ENCODE measurements at regions not wholly inside any gene's neighbourhood (a gene's known extent, or its start where the extent isn't known, plus 50 kb on each side); places are given as distances from the start of the nearest gene placed in this dataset.
"Not testable (repeated sequence)": the region's sequence is repeated elsewhere in the genome, so short reads cannot be mapped to it uniquely, and the experiment has no call there.

DNA sequence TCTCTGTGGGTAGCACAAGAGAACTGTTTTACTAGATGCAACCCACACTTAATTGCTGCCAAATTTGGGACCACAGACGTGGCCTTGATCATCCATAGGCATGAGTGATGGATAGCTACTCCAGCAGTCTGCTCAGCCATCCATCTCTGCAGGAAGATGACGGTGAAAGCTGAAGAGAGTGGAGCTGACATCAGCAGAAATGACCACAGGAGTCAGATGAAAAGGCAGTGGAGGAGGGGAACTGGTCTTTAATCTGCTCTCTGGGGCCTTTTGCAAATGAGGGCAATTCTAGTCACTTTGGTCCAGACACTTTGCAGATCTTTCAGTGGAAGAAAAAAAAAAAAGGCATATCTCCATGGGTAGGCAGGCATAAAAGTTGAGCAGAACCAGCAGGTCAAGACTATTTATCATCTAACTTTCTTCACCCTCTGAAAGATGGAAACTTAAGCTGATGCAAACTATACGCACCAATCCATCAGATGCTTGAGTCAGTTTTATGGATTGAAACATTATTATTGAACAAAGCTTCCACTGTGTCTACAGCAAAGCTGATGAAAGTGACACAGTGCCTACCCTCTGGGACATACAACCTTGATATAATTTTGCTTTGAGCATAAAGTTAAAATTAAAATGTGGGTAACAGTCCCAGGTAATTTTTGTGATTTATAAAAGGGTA, 281.6 kb upstream of the OBI1 start:
- H3K4me3 ChIP-seq (ENCODE audit: low read length), result no peak overlapping the region
- no peak for TF ChIP-seq ZNF274 (IDR thresholded peaks at IDR 0.05; ENCODE audit: low read depth, low read length)

DNA sequence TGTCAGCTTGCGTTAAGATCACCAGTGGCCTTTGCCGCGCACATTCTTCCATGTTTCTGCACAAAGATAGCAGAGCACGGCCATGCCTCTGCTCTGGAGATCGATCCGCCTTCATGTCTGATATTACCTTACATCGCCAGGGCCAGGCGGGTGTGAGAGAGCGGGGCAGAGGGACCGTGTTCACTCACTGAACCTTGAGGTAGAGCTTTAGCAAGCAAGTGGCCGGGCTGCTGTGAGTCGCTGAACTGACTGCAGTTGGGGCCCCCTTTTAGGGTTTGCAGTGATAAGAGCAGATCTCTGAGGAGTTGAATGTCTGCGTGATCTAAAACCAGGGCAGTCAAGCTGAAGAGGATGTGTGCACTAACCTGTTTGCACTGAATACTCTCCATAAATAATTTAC, 275.4 kb upstream of the OBI1 start:
- no peak for TF ChIP-seq ZNF274 (IDR thresholded peaks at IDR 0.05; ENCODE audit: low read depth, low read length)
- H3K4me3 ChIP-seq (ENCODE audit: low read length), result no peak overlapping the region

DNA sequence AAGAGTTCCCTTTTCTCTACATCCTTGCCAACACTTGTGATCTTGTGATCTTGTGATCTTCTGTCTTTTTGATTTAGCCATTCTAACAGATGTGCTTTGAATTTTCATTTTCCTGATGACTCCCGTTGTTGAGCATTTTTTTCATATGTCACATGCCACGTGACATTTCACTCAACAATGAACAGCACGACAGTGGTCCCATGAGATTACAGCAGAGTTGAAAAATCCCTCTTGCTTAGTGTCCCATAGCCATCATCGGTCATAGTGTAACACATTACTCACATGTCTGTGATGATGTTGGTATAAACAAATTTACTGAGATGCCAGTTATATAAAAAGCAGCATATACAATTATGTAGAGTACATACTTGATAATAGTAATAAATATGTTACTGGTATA, 256.1 kb upstream of the OBI1 start:
- no peak overlapping the region for H3K4me3 ChIP-seq (ENCODE audit: low read length)
- no peak for TF ChIP-seq ZNF274 (IDR thresholded peaks at IDR 0.05; ENCODE audit: low read depth, low read length)

DNA sequence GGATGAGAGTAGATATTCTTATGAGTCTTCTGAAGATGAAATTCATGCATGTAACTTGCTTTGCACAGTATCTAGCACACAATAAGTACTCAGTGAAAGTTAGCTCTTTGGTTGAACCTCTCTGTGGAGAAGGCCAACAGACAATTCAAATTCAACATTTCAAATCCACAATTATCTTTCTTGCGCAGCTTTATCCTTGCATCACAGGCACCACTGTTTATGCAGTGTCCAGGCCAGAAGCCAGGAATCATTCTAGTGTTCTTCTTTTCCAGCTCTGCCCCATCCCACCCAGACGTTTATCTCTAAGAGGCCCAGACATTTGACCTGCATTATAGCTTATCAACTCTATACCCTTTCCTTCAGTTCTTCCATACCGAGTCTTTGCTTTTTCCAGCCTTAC, 254.7 kb upstream of the OBI1 start:
- no peak overlapping the region for H3K4me3 ChIP-seq (ENCODE audit: low read length)
- TF ChIP-seq ZNF274 (IDR thresholded peaks at IDR 0.05; ENCODE audit: low read depth, low read length), result no peak

DNA sequence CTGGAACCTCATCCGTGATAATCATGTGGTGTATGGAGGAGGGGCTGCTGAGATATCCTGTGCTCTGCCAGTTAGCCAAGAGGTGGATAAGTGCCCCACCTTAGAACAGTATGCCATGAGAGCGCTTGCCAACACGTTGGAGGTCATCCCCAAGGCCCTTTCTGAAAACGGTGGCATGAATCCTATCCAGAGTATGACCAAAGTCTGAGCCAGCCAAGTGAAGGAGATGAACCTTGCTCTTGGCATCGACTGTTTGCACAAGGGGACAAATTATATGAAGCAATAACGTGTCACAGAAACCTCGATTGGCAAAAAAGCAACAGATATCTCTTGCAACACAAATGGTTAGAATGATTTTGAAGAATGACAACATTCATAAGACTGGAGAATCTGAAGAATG, 251.2 kb upstream of the OBI1 start:
- H3K4me3 ChIP-seq (ENCODE audit: low read length), result no peak overlapping the region
- no peak for TF ChIP-seq ZNF274 (IDR thresholded peaks at IDR 0.05; ENCODE audit: low read depth, low read length)

DNA sequence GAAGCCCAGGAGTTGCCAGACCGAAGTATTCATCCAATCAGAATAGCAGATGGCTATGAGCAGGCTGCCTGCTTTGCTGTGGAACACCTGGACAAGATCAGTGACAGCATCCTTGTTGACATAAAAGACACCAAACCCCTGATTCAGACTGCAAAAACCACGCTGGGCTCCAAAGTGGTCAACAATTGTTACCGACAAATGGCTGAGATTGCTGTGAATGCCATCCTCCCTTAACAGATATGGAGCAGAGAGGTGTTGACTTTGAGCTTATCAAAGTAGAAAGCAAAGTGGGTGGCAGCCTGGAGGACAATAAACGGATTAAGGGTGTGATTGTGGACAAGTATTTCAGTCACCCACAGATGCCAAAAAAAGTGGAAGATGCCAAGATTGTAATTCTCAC, 250.3 kb upstream of the OBI1 start:
- no peak for TF ChIP-seq ZNF274 (IDR thresholded peaks at IDR 0.05; ENCODE audit: low read depth, low read length)

DNA sequence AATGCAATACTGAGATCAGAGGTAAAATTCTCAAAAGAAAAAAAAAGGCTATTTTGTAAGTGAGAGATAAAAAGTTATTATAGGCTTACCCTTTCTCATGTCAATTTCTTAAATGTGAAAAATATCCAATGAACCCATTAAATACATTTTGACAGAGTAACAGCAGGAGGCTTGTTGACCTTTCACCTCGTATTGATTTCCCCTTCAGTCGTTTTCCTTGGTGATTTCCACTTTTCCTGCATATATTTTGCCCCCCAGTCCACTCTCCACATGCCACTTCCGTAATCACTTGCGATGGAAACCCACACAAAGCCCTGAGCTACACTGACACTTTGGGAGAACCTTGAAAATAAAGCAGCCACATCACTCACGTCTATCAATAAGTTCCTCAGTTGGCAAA, 248.1 kb upstream of the OBI1 start:
- TF ChIP-seq ZNF274 (IDR thresholded peaks at IDR 0.05; ENCODE audit: low read depth, low read length), result no peak
- H3K4me3 ChIP-seq (ENCODE audit: low read length), result no peak overlapping the region

More for the DNA sequence above, 250.3 kb upstream of the OBI1 start:
- H3K4me3 ChIP-seq (ENCODE audit: low read length), result no peak overlapping the region

DNA sequence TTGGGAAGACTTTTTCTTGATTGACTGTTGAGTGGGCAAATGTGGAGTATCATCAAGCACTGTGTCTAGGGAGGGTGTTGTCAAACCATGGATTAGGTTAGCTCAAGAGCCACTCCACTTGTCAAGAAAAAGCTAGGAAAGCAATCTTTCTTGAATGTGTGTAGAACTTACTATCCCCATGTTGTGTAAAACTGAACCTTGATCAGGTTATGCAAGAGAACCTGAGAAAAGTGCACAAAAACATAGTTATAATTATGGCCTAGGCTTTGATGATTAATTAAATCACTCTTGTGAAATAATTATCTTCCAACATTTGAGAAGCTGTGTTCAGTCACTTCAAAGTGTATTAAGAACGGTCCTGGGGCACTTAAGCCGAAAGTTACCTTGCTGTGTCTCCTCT, 238.2 kb upstream of the OBI1 start:
- no peak for TF ChIP-seq ZNF274 (IDR thresholded peaks at IDR 0.05; ENCODE audit: low read depth, low read length)
- no peak overlapping the region for H3K4me3 ChIP-seq (ENCODE audit: low read length)

DNA sequence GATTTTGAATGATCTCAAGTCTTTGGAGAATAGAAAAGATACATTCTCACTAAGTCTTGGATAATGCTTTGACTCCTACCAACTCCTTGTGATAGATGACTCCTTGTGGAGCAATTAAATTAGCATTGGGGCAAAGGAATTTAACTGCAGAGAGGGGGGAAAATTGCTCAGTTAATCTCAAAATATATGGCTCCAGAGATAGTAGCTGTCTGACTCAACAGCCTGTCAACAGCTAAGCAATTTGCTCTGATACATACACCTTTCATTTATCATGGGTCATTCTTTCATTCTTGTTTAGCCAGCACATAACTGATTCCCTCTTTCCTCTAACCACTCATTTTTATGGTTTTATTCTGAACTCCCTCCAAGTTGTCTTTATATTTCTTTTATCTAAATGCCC, 225.6 kb upstream of the OBI1 start:
- TF ChIP-seq ZNF274 (IDR thresholded peaks at IDR 0.05; ENCODE audit: low read depth, low read length), result no peak
- H3K4me3 ChIP-seq (ENCODE audit: low read length), result no peak overlapping the region

DNA sequence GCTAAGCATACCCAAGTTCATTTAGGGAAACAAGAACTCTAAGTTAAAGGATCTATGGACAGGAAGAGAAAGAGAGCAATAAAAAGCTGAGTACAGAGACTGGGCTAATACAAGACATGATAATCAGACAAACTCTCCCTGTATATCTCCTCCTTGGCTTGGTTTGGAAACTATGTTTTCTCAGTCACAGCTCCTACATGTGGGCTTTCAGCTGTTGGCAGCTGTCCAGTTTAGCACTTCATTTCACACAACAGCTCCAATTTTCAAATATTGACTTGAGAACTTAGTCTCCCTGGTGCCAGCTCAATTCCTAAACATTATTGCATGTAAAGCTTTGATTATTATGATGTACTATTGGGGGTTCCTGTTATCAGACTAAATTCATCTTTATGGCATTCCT, 222.8 kb upstream of the OBI1 start:
- TF ChIP-seq ZNF274 (IDR thresholded peaks at IDR 0.05; ENCODE audit: low read depth, low read length), result no peak
- no peak overlapping the region for H3K4me3 ChIP-seq (ENCODE audit: low read length)

DNA sequence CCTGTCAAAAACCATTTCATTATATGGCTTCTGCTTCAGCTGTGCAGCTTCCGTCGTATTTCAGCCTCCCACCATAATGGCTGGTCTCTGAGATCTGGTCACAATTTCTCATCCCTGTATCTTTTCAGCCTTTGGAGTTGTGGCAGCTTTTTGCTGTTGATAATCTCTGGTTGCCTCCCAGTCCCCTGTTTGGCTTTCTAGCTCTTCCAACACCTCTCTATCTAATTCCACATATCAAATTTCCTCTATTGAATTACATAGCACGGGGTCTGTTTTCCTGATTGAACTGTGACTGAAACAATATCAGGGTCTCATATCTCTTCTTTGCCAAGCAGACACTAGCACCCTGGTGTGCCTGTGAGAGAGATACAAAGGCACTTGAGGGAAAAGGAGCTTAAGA, 222.1 kb upstream of the OBI1 start:
- no peak overlapping the region for H3K4me3 ChIP-seq (ENCODE audit: low read length)
- TF ChIP-seq ZNF274 (IDR thresholded peaks at IDR 0.05; ENCODE audit: low read depth, low read length), result no peak

DNA sequence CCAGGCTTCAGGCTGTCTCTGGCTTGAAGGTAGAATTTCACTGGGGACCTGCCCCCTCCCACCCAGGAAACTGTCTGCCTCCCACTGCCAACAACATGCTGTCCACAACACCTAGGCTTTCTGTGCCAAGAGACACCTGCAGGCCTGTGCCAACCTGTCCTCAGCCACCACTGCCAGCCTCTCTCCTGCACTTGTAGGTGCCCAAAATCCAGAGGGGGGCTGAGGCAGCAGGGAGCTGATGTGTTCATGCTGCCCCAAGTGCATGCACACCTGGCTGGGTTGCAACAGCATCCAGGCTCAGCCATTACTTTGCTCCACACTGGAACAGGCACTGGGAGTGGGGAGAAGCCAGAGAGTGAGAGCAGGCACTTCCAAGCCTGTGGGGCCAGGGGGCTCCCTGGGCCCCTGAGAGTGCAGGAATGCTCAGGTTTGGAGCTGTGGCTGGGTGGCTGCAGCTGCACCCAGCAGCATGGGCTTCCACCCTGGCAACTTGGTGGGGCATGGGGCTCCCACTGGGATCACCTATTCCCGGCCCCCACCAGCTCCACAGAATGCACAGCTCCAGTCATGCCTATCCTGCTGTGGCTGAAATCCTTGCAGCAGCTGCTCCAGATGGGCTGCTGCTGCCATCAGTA, 218.1 kb upstream of the OBI1 start:
- no peak for TF ChIP-seq ZNF274 (IDR thresholded peaks at IDR 0.05; ENCODE audit: low read depth, low read length)

DNA sequence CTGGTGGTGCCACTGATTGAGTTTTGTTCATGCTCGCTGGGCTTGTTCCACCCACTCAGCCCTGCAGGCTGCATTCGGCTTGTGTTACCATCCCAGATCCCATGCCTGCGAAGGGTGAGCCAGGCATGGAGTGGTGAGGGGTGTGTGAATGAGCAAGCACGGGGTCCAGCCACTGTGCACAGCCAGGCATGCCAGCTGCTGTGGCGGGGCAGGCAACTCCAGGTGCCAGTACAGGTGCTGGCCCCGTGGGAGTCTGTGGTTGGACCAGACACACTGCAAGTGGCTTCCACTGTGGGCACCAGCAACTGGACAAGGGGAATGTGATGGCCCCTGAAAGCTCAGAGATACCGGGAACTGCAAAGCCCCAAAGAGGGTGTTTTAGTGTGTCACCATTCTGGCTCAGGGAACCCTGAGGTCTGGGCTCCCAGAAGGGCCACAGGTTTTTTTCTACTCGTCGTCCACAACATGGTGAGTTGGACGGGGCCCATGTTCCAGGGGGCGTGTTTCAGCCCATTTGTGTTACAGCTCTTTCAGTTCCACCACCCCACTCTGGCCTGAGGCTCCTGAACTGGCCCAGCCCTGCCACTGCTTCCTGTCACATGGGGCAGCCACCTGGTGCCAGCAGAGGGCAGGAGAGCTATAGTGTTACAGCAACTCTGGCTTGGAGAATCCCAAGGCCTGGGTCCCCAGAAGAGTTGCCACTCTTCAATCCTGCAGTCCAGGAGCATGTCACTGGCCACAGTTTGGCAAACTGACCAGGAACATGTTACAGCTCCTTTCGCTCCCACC, 217.0 kb upstream of the OBI1 start:
- no peak for TF ChIP-seq ZNF274 (IDR thresholded peaks at IDR 0.05; ENCODE audit: low read depth, low read length)
- H3K4me3 ChIP-seq (ENCODE audit: low read length), result no peak overlapping the region

More for the DNA sequence above, 218.1 kb upstream of the OBI1 start:
- H3K4me3 ChIP-seq (ENCODE audit: low read length), result no peak overlapping the region

DNA sequence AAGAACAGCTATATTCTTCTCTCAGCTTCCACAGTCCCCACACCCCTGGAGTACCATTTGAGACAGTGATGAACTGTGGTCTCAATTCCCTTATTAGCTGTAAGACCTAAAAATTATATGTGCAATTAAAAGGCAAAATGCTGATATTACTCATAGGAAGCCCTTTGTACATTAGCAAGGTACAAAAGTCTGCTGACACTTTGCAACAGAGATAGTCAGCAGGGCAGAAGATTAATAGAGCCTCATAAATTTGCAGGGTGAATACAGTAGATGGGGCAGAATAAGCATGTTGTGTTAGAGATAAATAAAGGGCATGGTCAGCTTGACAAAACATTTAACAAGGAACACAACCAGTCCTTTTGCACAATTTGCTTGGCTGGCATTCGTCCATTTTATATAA, 210.0 kb upstream of the OBI1 start:
- TF ChIP-seq ZNF274 (IDR thresholded peaks at IDR 0.05; ENCODE audit: low read depth, low read length), result no peak
- H3K4me3 ChIP-seq (ENCODE audit: low read length), result no peak overlapping the region

DNA sequence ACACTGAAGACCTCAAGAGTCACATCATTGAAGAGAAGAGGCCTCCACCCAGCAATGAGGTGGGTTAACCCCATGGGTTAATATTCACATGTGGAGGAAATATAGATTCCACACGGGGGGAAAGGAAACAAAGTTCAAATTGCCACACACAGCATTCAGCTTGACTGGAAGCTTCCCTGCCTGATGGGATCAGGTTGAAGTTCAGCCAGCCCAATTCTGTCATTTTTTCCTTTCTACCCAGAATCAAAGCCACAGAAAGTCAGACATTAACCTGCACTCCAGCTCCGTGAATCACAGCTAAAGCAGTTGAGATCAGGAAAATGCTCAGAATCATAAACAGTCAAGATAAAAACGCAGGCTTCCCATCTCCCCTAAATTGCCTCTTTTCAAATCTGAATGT, 208.7 kb upstream of the OBI1 start:
- no peak for TF ChIP-seq ZNF274 (IDR thresholded peaks at IDR 0.05; ENCODE audit: low read depth, low read length)

DNA sequence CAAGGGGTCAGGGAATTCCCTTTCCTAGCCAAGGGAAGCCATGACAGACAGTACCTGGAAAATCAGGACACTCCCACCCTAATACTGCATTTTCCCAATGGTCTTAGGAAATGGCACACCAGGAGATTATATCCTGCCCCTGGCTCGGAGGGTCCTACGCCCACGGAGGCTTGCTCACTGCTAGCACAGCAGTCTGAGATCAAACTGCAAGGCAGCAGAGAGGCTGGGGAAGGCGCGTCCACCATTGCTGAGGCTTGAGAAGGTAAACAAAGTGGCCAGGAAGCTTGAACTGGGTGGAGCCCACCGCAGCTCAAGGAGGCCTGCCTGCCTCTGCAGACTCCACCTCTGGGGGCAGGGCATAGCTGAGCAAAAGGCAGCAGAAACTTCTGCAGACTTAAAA, 207.1 kb upstream of the OBI1 start:
- not testable (repeated sequence) for H3K4me3 ChIP-seq (ENCODE audit: low read length)

More for the DNA sequence above, 208.7 kb upstream of the OBI1 start:
- no peak overlapping the region for H3K4me3 ChIP-seq (ENCODE audit: low read length)

Measured in GM08714 (cell line).